GM21526 (cell line): ENCODE measurements at regions not wholly inside any gene's neighbourhood (a gene's known extent, or its start where the extent isn't known, plus 50 kb on each side); places are given as distances from the start of the nearest gene placed in this dataset.
"Not testable (repeated sequence)": the region's sequence is repeated elsewhere in the genome, so short reads cannot be mapped to it uniquely, and the experiment has no call there.

Source experiments
- ATAC-seq: cut with Tn5 transposase; IDR thresholded peaks from one replicate; pipeline ENCODE4 v1.9.1; 2021; ENCODE audit warnings: moderate library complexity; ENCODE audit not compliant: unreplicated experiment, low FRiP score

- no peak for ATAC-seq
Observed at GRCh38 chr16:59122262-59122537, 388.1 kb upstream of the GOT2 start.

GRCh38 chr16:59121411-59122261 lies 387.5 kb upstream of the GOT2 start:
- ATAC-seq: no peak

DNA sequence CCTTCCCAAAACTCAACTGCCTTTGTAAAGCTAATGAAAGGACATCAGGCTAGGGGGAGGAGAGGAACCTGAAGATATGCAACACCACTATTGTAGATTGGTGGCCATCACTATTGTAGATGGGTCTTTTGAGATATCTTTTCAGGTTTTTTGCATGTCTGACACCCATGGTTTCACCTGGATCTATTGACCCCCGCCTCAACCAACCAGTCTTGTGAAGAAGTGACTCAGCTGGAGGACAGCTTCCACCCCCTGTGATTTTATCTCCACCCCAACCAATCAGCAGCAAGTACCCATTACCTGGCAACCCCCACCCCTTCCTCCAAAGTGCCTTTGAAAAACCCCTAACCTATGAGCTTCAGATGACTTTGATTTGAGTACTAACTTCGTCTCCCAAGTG lies 382.6 kb upstream of the GOT2 start:
- no peak for ATAC-seq

- no peak for ATAC-seq
Observed at GRCh38 chr16:59114790-59115189, 380.7 kb upstream of the GOT2 start.

- no peak for ATAC-seq
Observed at GRCh38 chr16:59113004-59113670, 379.0 kb upstream of the GOT2 start.

DNA sequence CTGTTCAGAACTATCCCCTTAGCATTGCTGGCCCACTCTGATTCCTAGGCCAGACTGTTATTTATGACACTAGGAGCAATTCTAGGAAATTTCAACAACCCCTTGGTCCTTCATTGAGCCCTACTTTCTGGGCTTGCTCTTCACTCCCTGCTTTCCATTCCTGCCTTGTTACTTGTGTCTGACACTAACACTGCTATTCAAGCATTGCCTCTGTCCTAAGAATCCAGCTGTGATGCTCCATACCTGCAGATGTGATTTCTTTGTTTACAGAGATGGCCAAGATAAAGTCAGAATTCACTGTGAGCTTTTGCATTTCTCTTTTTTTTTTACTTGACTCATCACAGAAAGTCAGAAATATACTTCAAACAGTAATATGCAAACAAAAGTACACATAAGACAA lies 377.2 kb upstream of the GOT2 start:
- ATAC-seq: no peak

- ATAC-seq: no peak
Observed at GRCh38 chr16:59108374-59108773, 374.3 kb upstream of the GOT2 start.

- not testable (repeated sequence) for ATAC-seq
Observed at GRCh38 chr16:59096682-59097081, 362.6 kb upstream of the GOT2 start.

DNA sequence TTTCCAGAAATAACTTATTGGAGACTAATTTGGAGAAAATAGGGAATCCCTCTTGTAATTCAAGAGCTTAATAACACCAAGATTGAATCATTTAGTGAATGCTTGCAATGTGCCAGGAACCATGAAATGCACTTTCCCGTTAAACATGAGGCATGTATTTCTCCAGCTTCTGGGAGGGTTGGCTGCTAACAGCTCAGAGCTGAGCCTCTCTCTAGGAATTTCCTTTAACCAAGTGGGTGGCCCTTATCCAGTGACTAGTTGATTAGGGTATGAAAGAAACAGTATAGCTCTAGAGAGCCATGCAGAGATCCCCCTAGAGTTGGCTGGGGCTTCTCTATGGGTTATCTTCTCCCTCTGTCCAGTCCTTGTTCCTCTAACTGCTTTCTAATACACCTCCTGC lies 356.4 kb upstream of the GOT2 start:
- ATAC-seq: no peak

GRCh38 chr16:59088431-59088830 lies 354.3 kb upstream of the GOT2 start:
- ATAC-seq: no peak

DNA sequence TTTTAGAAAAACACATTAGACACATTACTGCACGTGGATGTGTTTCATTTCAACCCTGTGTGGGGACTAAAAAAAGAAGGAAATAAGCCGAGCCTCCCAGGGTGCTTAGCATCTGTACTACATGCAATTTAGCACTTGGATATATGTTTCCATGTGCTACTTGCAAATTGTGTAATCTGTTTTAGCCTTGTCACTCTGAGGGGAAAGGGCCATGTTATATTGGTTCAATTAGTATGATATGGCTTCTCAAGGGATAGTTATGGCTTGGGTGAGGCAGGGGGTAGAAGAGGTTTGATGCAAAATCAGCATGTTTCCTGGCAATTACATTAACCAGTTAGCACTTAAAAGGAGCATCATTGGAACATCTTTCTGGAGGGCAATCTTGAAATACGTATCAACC lies 353.5 kb upstream of the GOT2 start:
- ATAC-seq: no peak

GRCh38 chr16:59067205-59067604 lies 333.1 kb upstream of the GOT2 start:
- no peak for ATAC-seq

DNA sequence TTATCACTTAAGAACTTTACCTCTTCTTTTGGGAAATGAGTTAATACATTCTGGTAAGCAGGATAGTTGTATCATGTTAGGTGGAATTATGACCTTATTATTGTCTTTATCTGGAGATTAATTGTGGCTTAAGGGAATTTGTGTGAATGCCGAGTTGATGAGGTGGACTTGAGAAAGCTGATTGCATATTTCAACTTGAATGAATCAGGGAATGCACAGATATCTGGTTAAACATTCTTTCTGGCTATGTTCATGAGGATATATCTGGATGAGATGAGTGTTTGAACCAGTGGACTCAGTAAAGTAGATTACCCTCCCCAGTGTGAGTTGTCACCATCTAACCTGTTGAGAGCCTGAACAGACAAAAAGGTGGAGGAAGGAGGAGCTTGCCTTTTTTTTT lies 326.1 kb upstream of the GOT2 start:
- ATAC-seq: no peak

- ATAC-seq: no peak
Observed at GRCh38 chr16:59058250-59058649, 324.1 kb upstream of the GOT2 start.

DNA sequence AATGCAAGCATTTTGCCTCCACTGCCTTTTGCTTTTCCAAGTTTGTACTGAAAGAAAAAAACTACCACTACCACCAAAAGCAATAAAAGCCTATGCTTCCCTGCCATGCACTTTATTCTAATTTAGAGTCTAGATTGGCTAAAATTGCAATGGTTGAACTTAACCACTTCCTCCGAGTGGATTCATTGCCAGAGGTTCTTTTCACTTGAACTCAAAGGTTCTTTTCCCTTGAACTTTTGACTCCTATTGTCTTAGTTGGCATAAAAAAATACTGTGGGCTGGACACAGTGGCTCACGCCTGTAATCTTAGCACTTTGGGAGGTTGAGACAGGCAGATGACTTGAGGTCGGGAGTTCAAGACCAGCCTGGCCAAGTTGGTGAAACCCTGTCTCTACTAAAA lies 319.8 kb upstream of the GOT2 start:
- no peak for ATAC-seq

DNA sequence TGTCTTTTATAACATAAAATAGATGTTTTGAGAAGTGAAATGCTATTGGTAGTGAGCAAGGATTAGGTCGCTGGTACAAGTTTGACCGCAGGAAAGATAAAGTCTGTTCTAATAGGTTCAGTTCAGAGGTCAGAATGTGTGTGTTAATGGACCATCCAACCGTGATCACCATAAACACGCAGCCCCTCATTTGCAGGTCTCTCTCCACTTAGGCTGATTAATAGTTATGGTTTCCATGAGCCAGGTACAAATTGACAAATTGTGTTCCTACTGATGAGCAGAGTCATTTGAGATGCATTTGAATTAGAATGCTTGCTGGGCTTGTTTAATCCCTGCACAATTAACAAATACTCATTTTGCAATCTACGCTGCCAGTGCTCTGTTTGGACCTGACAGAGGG lies 318.1 kb upstream of the GOT2 start:
- no peak for ATAC-seq

DNA sequence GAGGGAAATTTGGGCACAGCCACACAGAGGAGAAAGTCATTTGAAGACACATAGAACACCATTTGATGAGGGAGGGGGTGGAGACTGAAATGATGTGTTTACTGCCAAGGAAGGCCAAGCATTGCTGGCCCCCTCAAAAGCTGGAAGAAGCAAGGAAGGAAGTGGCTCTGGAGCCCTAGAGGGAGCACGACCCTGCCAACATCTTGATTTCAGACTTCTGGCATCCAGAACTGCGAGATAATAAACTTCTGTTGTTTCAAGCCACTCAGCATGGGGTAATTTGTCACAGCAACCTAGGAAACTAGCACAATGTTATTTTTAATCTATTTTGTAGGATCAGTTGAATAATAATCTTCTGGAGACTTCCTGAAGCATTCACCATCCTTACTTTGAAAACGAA lies 314.8 kb upstream of the GOT2 start:
- ATAC-seq: no peak

DNA sequence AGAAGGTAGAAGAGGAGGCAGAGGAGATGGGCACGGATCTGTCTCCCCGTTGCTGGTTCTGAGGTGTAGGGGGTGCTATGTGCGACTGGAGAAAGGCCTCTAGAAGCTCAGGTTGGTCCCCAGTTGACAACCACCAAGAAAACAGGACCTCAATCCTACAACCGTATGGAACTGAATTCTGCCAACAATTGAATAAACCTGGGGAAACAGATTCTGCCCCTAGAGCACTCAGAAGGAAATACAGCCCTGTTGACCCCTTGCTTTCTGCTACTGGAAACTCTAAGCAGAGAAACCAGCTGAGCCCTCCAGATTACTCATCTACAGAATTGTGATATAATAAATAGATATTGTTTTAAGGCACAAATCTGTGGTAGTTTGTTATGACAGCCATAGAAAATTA lies 313.0 kb upstream of the GOT2 start:
- no peak for ATAC-seq

- no peak for ATAC-seq
Observed at GRCh38 chr16:59046335-59046734, 312.2 kb upstream of the GOT2 start.

- no peak for ATAC-seq
Observed at GRCh38 chr16:59045501-59045900, 311.4 kb upstream of the GOT2 start.

GRCh38 chr16:59044616-59045015 lies 310.5 kb upstream of the GOT2 start:
- no peak for ATAC-seq

- no peak for ATAC-seq
Observed at GRCh38 chr16:59042301-59042700, 308.2 kb upstream of the GOT2 start.
